GM19351 (cell line): ENCODE measurements at regions not wholly inside any gene's neighbourhood (a gene's known extent, or its start where the extent isn't known, plus 50 kb on each side); places are given as distances from the start of the nearest gene placed in this dataset.

Source experiments
- ATAC-seq: cut with Tn5 transposase; IDR thresholded peaks from one replicate; pipeline ENCODE4 v1.9.1; 2021; ENCODE audit warnings: mild to moderate bottlenecking, moderate library complexity; ENCODE audit not compliant: unreplicated experiment

DNA sequence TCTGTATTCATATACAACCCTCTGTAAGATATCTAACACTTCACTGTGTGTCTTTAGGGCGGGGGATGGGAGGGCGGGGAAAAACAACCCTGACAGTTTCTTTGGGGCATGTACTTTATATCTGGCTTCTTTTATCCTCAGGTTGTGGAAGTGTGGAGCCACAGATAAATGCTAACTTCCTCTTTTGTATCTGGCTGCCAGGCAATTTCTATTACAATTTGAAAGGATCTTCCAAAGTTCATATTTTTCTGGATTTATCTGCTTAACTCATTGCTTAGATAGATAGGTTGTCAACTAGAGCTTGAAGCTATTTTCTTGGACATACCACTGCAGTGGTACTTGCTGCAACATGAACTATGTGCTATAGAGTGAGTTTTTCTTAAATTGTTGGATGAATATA lies 393.0 kb downstream of the LMO7 start:
- no peak for ATAC-seq

DNA sequence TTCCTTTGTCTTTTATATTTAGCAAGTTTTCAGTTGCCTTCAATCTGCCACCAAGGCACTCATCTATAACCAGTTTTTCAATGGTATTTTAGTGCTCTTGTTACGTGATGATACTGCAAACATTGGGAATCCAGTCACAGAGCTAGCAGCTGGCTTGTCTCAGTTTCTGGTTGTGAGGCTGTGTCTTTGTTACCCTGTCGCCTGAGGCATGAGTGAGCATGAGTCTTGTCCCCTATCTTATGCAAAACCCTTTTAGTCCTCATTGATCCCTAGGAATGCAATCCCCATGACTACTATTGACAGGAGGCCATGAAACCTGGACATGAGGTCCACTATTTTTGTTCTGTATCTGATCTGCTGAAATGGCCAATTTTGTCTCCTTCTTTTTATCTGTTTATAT lies 391.0 kb downstream of the LMO7 start:
- ATAC-seq = no peak

DNA sequence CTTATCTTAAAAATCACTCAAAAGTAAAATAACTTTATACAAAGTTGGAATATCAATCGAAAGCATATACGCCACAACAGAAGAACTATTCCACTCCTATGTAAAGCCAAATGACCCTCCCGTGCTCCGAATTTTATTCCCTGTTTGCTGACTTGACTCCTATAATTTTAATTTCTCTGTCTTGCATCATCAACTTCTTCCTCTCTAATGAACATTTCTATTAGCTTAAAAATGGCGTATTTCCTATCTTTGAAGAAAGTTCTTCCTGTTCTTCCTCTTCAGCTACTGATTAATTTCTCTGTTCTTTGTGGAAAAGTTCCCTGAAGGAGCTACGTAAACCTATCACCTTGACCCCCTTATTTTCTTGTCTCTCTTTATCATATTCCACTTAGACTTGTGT lies 389.3 kb downstream of the LMO7 start:
- no peak for ATAC-seq

DNA sequence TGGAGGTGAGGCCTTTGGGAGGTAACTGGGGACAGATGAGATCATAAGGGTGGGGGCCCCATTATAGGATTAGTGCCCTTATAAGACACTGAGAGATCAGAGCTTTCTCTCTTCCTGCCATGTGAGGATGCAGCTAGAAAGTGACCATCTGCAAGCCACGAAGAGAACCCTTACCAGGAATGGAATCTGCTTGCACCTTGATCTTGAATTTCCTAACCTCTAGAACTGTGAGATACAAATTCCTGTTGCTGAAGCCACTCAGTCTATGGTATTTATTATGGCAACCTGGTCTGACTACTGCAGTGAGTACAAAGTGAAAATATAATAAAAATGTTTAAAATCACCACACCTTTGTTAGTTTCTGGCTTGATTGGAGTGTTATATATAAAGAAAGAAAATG lies 388.0 kb downstream of the LMO7 start:
- no peak for ATAC-seq

- ATAC-seq = no peak
Observed at GRCh38 chr13:76023652-76024051, 387.5 kb downstream of the LMO7 start.

DNA sequence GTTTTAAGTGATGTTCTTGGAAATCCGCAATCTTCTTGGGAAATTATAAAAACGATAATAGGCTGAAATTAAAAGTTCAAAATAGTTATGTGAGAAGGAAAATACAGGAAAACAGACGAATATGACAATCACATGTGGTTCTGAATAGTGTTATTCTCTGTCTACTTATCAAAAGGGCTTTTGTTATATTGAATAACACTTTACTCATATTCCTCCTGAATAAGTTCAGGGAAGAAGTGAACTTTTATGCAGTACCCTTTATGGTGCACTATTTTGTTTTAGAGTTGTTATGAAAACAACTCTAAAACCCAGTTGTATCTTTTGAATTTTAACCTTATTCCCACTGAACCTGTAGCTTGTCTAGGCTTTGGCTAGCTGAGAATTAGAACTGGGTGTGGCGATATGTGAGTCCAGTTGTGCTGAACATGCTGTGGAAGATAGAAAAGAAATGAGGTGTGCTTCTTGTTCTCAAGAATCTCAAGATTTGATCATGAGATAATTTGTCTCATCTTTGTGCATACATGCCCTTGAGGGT lies 384.4 kb downstream of the LMO7 start:
- no peak for ATAC-seq

DNA sequence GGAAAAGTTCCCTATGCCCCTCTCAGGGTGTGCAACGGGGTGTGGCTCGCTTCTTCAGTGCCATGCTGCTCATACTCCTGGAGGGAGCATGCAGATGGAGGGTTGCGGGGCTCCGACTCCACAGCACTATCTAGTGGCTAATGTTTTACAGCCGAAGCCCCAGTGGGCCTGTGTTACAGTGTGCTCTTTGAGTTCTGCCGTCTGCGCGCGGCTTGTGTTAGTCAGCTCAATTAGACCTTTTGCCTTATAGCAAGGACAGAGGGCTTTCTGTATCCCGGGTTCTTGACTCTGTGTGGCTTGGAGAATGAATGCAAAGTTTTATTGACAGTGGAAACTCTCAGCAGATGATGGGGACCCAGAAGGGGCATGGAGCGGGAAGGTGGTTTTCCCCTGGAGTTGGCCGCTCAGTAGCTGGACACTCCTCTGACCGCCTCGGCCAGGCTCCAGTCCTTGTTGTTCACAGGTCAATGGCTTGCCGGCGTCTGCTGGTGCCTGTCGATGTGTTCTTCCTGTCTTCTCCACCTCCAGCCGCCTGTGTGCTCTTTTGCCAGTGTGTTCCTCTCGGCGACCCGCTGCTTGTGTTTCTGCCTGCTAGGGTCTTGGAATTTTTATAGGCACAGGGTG lies 383.4 kb downstream of the LMO7 start:
- no peak for ATAC-seq

DNA sequence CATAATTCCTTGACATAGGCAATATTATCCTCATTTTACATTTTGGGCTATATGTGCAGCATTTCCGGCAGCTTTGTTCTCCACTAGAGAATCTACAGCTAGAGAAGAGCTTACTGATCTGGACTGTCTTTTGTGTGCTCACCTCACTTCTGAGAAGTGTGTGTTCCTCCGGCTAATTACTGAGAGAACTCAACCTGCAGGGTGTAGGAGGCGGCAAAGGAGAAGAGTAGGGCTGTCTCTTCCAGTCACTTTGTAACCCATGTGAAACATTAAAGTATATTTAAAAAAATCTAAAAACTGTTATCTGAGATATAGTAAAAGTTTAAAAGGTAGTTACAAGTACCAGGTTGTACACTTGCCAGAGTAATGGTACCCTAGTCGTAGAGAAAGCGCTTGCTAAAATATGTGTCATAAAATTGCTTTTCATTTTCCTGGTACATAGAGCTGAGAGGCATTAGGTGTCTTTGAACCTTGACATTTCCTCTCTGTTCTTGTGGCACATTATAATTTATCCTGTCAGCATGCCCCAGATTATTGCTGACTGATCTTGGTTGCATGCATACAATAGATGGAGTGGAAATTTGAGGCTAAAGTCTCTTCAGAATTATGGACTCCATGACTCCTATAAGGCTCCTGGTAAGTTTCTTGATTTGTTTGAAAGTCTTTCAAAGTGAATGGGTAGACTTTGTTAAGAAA lies 381.9 kb downstream of the LMO7 start:
- ATAC-seq = no peak

DNA sequence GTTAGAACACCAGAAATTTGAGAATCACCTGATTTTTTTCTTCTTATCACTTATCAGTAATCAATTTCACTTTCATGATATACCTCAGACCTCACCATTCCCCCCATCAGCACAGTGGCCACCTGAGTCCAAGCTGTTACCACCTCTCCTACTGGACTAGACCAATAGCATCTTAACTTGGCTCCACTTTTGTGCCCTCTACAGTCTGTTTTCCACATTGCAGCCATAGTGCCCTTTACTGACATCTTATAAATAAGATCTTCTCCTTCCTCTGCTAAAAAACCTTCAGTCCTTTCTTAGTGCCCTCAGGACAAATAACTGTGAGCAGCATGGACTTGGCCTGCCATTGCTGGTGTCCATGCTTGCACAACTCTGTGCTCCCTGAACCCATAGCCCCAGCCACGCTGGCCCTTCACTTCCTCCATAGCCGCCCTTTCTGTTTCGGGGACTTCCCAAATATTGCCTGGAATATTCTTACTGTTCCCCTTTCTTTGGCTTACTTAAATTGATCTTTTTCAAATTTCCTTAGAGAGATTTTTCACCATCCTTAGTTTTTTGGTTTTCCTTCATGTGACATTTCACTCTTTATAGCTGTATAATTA lies 380.8 kb downstream of the LMO7 start:
- peak; percentile 91 for ATAC-seq

- no peak for ATAC-seq
Observed at GRCh38 chr13:76014406-76015318, 378.5 kb downstream of the LMO7 start.

GRCh38 chr13:76012091-76012721 lies 376.1 kb downstream of the LMO7 start:
- no peak for ATAC-seq

DNA sequence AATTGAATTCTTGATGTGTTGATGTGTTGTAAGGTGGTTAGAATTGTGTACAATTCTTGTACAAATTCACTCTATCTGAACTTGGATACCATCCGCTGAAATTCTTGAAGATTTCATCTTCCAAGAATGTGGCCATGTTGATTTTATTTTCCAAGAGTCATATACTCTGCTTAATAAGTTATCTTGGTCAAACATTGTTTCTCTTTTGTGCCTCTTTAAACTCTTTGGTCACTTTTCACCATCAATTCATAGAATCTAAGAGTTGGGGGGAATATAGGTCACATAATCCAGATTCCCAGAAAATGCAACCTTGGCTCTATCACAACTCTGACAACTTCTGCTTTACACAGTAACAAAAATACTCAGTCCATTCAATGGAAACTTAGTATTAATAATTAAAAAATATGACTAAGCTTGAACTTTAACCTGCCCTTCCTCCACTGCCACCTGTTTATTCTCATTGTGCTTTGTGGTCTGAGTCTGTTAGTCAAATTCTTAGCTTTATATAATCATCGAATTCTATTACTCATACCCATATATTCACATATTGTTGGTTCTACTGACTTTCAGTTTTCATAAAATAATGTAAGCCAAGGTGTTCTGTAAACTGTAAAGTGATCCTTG lies 373.2 kb downstream of the LMO7 start:
- ATAC-seq = peak; percentile 45

DNA sequence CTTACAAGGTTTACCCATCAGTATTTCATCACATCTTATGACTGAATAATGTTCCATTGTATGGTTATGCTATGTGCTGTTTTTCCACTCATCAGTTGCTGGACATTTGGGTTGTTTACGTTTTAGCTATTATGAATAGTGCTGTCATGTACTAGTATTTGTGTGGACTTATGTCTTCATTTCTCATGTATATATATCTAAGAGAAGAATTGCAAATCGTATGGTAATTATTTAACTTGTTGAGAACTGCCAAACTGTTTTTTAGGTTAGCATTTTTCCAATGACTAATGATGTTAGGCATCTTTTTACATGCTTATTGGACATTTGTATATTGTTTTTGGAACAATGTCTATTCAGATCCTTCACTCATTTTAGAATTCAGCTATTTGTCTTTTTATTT lies 368.3 kb downstream of the LMO7 start:
- ATAC-seq = no peak

DNA sequence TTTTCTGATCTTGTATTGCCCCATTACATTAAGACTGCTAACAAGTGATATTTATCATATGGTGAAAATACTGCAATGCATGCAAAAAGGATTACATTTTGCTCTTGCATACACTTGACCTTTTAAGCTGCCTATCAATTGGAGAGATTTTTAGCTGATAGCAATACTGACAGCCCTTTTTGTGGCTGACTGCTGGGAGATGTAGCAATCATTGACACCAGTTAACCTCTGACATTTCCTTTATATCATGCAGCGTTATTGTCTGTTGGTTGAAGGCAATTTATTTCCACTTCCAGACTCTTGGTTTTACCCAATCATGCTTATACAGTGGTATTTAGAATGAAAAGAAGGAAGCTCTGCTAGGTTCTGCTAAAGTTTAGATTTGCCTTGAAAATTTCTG lies 364.0 kb downstream of the LMO7 start:
- no peak for ATAC-seq

DNA sequence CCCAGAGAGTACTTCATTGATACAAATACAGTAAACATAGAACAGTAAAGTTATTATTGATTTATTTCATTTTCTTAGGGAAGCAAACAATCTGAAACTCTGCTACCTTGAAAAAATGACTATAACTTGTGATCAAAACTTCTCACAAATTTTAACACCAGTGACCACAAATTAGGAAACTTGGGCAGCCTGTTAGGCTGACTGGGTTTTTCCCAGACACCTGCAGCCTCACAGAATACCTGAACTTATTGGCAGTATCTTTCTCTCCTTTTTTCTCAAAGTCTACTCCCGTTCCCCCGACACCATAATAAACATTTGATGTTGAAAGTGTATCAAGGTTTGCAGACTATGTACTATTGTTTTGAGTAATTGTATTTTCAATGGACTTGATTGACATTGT lies 360.5 kb downstream of the LMO7 start:
- ATAC-seq = no peak

- ATAC-seq = no peak
Observed at GRCh38 chr13:75995966-75996365, 359.8 kb downstream of the LMO7 start.

GRCh38 chr13:75993823-75994222 lies 357.7 kb downstream of the LMO7 start:
- ATAC-seq = no peak

DNA sequence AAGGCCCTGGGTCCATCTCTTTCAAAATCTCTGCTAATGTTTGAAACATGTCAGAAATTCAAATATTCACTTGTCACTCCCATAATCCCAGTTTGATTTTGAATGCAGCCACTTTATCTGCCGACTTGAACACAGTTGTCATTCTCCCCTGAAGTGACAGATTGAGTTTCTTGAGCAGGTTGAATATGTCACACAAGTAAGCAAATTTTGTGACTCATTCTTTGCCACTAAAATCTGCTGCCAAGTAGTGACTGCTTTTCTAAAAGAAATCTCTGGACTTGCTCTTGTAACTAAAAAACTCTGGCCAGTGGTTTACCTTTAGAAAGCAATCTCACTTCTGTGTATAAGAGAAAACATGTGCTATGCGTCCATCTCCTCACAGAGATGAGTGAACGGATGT lies 357.1 kb downstream of the LMO7 start:
- no peak for ATAC-seq

- peak; percentile 99 for ATAC-seq
Observed at GRCh38 chr13:75986818-75987217, 350.7 kb downstream of the LMO7 start.

DNA sequence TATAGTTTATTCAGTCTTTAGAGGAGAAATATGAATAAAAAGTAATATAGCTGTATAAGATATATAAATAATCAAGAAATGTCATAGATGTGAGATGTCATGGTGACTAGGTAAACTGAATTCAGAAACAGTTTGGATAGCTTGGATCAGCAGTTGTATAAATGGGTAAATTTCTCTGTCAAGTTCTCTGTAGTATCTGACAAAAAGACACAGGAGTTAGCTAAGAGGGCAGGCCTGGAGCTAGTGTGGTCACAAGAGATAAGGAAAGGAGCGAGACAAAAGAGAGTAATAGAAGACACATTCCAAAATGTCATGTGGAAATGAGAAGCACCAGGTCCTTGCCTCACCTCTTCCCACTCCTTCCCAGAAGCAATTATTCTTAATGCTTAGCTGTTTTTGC lies 349.0 kb downstream of the LMO7 start:
- no peak for ATAC-seq
